Loucy (cell line): ENCODE measurements at regions not wholly inside any gene's neighbourhood (a gene's known extent, or its start where the extent isn't known, plus 50 kb on each side); places are given as distances from the start of the nearest gene placed in this dataset.

ENCODE experiments used
- H2AFZ ChIP-seq: fragments of 200-600 bp; sonication (generic); 2 replicates; pipeline ENCODE4 v1.6.0; 2016; ENCODE audit warnings: antibody characterized with exemption, mild to moderate bottlenecking, low read length, moderate library complexity
- H3F3A ChIP-seq: fragments of 200-600 bp; 2 replicates; pipeline ENCODE4 v1.6.0; 2016; ENCODE audit warnings: antibody characterized with exemption, low read depth, mild to moderate bottlenecking
- H3K27me3 ChIP-seq: fragments of 200-600 bp; sonication (generic); 2 replicates; pipeline ENCODE4 v1.6.1; 2014; ENCODE audit warnings: low read length, mild to moderate bottlenecking; ENCODE audit not compliant: insufficient read depth, poor library complexity, severe bottlenecking
- H3K36me3 ChIP-seq: fragments of 200-600 bp; sonication (generic); 2 replicates; pipeline ENCODE4 v1.6.1; 2016; ENCODE audit warnings: low read length; ENCODE audit not compliant: insufficient read depth
- H3K4me1 ChIP-seq: fragments of 200-600 bp; sonication (generic); 2 replicates; pipeline ENCODE4 v1.5.1; 2014; ENCODE audit warnings: low read length, mild to moderate bottlenecking; ENCODE audit not compliant: insufficient read depth, poor library complexity, severe bottlenecking
- H3K4me2 ChIP-seq: fragments of 200-600 bp; sonication (generic); 2 replicates; pipeline ENCODE4 v1.6.0; 2014; ENCODE audit warnings: antibody characterized with exemption, low read length, low read depth, mild to moderate bottlenecking; ENCODE audit not compliant: poor library complexity, severe bottlenecking
- H3K4me3 ChIP-seq: fragments of 200-600 bp; sonication (generic); 2 replicates; pipeline ENCODE4 v1.5.1; 2014; ENCODE audit warnings: low read length, mild to moderate bottlenecking, mixed read lengths; ENCODE audit not compliant: poor library complexity, severe bottlenecking
- H3K79me2 ChIP-seq: fragments of 200-600 bp; sonication (generic); 2 replicates; pipeline ENCODE4 v1.6.1; 2014; ENCODE audit warnings: low read length; ENCODE audit not compliant: insufficient read depth
- H3K9ac ChIP-seq: fragments of 200-600 bp; sonication (generic); 2 replicates; pipeline ENCODE4 v1.6.0; 2014; ENCODE audit warnings: mild to moderate bottlenecking, low read depth, low read length, moderate library complexity; ENCODE audit not compliant: poor library complexity, severe bottlenecking
- H3K9me2 ChIP-seq: fragments of 200-600 bp; sonication (generic); replicated peaks from 2 replicates; pipeline ENCODE4 v1.6.1; 2016; ENCODE audit warnings: low read depth, low read length, mixed read lengths
- H3K9me3 ChIP-seq: fragments of 200-600 bp; sonication (generic); 2 replicates; pipeline ENCODE4 v1.6.1; 2014; ENCODE audit warnings: mild to moderate bottlenecking, antibody characterized with exemption, low read length, low read depth; ENCODE audit not compliant: insufficient read depth
- H4K20me1 ChIP-seq: fragments of 200-600 bp; sonication (generic); 2 replicates; pipeline ENCODE4 v1.6.0; 2014; ENCODE audit warnings: antibody characterized with exemption, low read length, mild to moderate bottlenecking; ENCODE audit not compliant: insufficient read depth, poor library complexity, severe bottlenecking
- EZH2phosphoT487 ChIP-seq: fragments of 200-600 bp; IDR thresholded peaks from 2 replicates; pipeline ENCODE4 v1.6.1; 2018; ENCODE audit warnings: antibody characterized with exemption, mild to moderate bottlenecking, moderate library complexity, borderline replicate concordance
- TF ChIP-seq, protein P1 (sequence below): fragments of 200-600 bp; sonication (generic); conservative IDR thresholded peaks from 2 replicates; pipeline ENCODE4 v1.5.1; 2014; ENCODE audit warnings: mild to moderate bottlenecking, antibody characterized with exemption, low read length

DNA sequence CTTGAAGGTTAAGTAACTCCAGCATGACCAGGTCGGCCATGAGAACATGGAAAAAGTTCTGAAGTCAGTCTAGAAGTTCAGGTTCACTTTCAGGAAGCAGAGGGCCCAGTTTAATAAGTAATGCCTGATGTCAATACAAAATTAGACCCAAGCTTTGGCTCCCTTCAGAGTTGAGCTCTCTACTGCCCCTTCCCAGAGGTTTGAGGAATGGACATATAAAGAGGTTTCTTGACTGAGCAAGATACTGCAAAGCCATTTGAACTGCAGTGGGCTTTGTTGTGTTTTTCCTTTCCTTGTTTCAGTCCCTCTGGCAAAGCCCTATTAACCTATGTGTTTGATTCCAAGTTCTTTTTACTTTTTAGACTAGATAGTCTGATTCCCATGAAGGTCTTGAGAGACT, 97.8 kb upstream of the PREP start:
- H3K4me3 ChIP-seq: no peak overlapping the region
- no peaks in the 10 kb centered on the region for H3K4me1 ChIP-seq
- H3K9ac ChIP-seq: no peak overlapping the region
- H2AFZ ChIP-seq: no peak overlapping the region
- H3K36me3 ChIP-seq: no peaks in the 10 kb centered on the region
- H3K4me2 ChIP-seq: no peak overlapping the region
- no peaks in the 10 kb centered on the region for H3K9me3 ChIP-seq
- no peak for TF ChIP-seq EZH2phosphoT487
- TF ChIP-seq, protein P1, sequence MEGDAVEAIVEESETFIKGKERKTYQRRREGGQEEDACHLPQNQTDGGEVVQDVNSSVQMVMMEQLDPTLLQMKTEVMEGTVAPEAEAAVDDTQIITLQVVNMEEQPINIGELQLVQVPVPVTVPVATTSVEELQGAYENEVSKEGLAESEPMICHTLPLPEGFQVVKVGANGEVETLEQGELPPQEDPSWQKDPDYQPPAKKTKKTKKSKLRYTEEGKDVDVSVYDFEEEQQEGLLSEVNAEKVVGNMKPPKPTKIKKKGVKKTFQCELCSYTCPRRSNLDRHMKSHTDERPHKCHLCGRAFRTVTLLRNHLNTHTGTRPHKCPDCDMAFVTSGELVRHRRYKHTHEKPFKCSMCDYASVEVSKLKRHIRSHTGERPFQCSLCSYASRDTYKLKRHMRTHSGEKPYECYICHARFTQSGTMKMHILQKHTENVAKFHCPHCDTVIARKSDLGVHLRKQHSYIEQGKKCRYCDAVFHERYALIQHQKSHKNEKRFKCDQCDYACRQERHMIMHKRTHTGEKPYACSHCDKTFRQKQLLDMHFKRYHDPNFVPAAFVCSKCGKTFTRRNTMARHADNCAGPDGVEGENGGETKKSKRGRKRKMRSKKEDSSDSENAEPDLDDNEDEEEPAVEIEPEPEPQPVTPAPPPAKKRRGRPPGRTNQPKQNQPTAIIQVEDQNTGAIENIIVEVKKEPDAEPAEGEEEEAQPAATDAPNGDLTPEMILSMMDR: peak; percentile 39
- H3K27me3 ChIP-seq: no peaks in the 10 kb centered on the region
- no peaks in the 10 kb centered on the region for H3K9me2 ChIP-seq
- H4K20me1 ChIP-seq: no peaks in the 10 kb centered on the region
- H3K79me2 ChIP-seq: no peaks in the 10 kb centered on the region
- H3F3A ChIP-seq: no peaks in the 10 kb centered on the region

DNA sequence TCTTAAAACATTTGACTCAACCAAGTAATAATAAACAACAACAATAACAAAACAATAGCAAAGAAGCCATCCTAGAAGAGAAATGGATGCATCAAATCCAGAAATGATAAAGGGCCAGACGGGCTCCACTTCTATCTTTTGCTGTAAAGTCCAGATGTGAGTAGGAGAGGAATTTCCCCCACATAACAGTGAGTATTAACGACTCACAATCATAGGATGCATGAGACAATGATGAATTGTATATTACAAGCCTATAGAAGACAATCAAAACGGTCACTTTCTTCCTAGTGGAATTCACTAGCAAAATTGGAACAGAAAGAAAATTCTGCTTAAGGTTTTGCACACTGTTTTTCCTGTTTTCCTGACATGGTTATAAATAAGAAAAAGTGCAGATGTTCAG, 97.0 kb upstream of the PREP start:
- no peak overlapping the region for H3K9ac ChIP-seq
- no peak overlapping the region for H3K4me3 ChIP-seq
- H3K27me3 ChIP-seq: no peaks in the 10 kb centered on the region
- H2AFZ ChIP-seq: no peak overlapping the region
- no peaks in the 10 kb centered on the region for H4K20me1 ChIP-seq
- no peaks in the 10 kb centered on the region for H3K9me3 ChIP-seq
- no peak overlapping the region for H3K4me2 ChIP-seq
- no peaks in the 10 kb centered on the region for H3F3A ChIP-seq
- H3K79me2 ChIP-seq: no peaks in the 10 kb centered on the region
- H3K4me1 ChIP-seq: no peaks in the 10 kb centered on the region
- no peaks in the 10 kb centered on the region for H3K36me3 ChIP-seq
- TF ChIP-seq EZH2phosphoT487: no peak
- TF ChIP-seq, protein P1: no peak
- no peaks in the 10 kb centered on the region for H3K9me2 ChIP-seq

DNA sequence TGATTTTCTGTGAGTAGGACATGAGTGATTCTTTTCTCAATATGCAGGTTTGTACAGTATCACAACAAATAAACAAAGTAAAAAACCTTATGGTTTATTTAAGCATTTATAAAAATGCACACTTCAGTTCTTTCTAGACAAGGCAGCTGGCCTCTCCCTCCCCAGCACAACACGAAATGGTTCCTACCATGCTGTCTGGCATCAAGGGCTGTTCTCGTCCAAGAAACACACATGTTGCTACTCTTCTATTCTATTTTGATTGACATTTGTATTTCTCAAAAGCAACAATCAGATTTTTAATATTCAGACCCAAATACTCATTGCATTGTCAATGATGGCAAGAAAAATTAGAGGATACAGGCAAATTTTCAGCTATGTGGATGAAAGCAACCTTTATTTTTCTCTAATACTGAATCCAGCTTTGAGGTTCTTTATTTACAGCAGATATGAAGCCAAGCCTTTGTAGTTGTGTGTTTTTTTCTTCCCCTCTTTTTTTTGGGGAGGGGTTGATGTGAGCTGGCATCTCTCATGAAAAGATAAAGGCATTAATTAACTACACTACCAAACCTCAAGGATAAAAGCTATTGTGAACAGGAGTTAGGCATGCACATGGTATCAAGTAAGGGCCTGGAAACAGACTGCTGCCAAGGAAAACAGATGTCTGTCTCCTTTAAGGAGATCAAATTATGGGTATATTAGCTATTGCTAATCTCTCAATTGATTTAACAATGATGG, 96.4 kb upstream of the PREP start:
- TF ChIP-seq, protein P1: no peak
- no peak for TF ChIP-seq EZH2phosphoT487
- no peaks in the 10 kb centered on the region for H3K36me3 ChIP-seq
- no peaks in the 10 kb centered on the region for H3K9me3 ChIP-seq
- no peaks in the 10 kb centered on the region for H3F3A ChIP-seq
- H3K4me3 ChIP-seq: no peak overlapping the region
- H3K4me1 ChIP-seq: no peaks in the 10 kb centered on the region
- H2AFZ ChIP-seq: no peak overlapping the region
- H4K20me1 ChIP-seq: no peaks in the 10 kb centered on the region
- no peak overlapping the region for H3K4me2 ChIP-seq
- H3K27me3 ChIP-seq: no peaks in the 10 kb centered on the region
- H3K79me2 ChIP-seq: no peaks in the 10 kb centered on the region
- no peaks in the 10 kb centered on the region for H3K9me2 ChIP-seq
- no peak overlapping the region for H3K9ac ChIP-seq
